HUES64 (cell line): ENCODE measurements at regions not wholly inside any gene's neighbourhood (a gene's known extent, or its start where the extent isn't known, plus 50 kb on each side); places are given as distances from the start of the nearest gene placed in this dataset.

ENCODE experiments used
- H3K27ac ChIP-seq: 2 replicates; pipeline ENCODE4 v1.7.0; 2013; ENCODE audit warnings: low read depth, low read length, inconsistent platforms
- H3K27me3 ChIP-seq: 2 replicates; pipeline ENCODE4 v1.6.1; 2013; ENCODE audit warnings: mild to moderate bottlenecking, low read length; ENCODE audit not compliant: insufficient read depth
- H3K36me3 ChIP-seq: 2 replicates; pipeline ENCODE4 v1.6.1; 2013; ENCODE audit warnings: mild to moderate bottlenecking, low read length; ENCODE audit not compliant: insufficient read depth
- H3K4me1 ChIP-seq: 2 replicates; pipeline ENCODE4 v1.6.1; 2013; ENCODE audit warnings: mild to moderate bottlenecking, low read length, moderate library complexity; ENCODE audit not compliant: insufficient read depth
- H3K4me3 ChIP-seq: 2 replicates; pipeline ENCODE4 v1.5.1; 2013; ENCODE audit warnings: mild to moderate bottlenecking, low read length, moderate library complexity
- H3K9ac ChIP-seq: 2 replicates; pipeline ENCODE4 v1.6.1; 2013; ENCODE audit warnings: mild to moderate bottlenecking, low read depth, low read length
- H3K9me3 ChIP-seq: 2 replicates; pipeline ENCODE4 v1.6.1; 2013; ENCODE audit warnings: low read depth, low read length; ENCODE audit not compliant: insufficient read depth
- WGBS: fragments of 150-250, 120-280 bp; methylation state at CpG from one replicate; pipeline ENCODE4 v1.1.7; 2013; ENCODE audit warnings: missing lambda C conversion rate; 5-methylcytosine and 5-hydroxymethylcytosine counted together

- H3K4me1 ChIP-seq = no peaks in the 10 kb centered on the region
- no peaks in the 10 kb centered on the region for H3K36me3 ChIP-seq
- no peaks in the 10 kb centered on the region for H3K27me3 ChIP-seq
- H3K9me3 ChIP-seq = peaks cover 9% of the 10 kb centered on the region
- H3K4me3 ChIP-seq = no peak overlapping the region
- 72% methylated on average over 4 of the region's 4 CpGs for WGBS
- no peak overlapping the region for H3K9ac ChIP-seq
- H3K27ac ChIP-seq = no peak overlapping the region
These were observed 215.1 kb upstream of the CPEB2 start for GRCh38 chr4:14787221-14787620.

DNA sequence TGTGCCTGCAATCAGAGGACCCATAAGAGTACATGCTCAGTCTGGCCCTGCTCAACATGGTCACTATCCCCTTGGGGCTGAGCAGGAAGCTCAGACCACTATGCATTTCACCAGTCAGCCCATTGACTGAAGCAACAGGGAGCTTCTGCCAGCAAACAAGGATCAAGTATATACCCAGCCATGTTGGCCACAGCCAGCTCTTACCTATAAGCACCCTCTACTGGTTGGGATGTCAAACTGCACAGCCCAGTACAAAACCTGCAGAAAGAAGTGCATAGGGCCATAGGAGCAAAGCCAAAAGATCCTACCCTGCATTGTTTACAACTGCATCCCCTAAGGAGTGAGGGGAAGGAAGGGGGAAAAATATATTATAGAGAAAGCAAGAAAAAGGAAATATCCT lies 214.4 kb upstream of the CPEB2 start:
- H3K36me3 ChIP-seq = no peaks in the 10 kb centered on the region
- no peak overlapping the region for H3K9ac ChIP-seq
- no peak overlapping the region for H3K4me3 ChIP-seq
- H3K4me1 ChIP-seq = no peaks in the 10 kb centered on the region
- no peak overlapping the region for H3K27ac ChIP-seq
- H3K27me3 ChIP-seq = no peaks in the 10 kb centered on the region
- H3K9me3 ChIP-seq = peaks cover 9% of the 10 kb centered on the region

- Histone ChIP-seq H3K27me3 (no peaks in the 10 kb centered on the region), H3K27ac (no peak overlapping the region), H3K4me3 (no peak overlapping the region), H3K4me1 (no peaks in the 10 kb centered on the region), H3K36me3 (no peaks in the 10 kb centered on the region), H3K9me3 (peaks cover 9% of the 10 kb centered on the region), H3K9ac (no peak overlapping the region)
These were observed 211.8 kb upstream of the CPEB2 start for GRCh38 chr4:14790494-14790893.

GRCh38 chr4:14792702-14793227 lies 209.5 kb upstream of the CPEB2 start:
- Histone ChIP-seq H3K4me3 (no peak overlapping the region), H3K27me3 (no peaks in the 10 kb centered on the region), H3K36me3 (no peaks in the 10 kb centered on the region), H3K9ac (no peak overlapping the region), H3K9me3 (peaks cover 11% of the 10 kb centered on the region), H3K4me1 (no peaks in the 10 kb centered on the region), H3K27ac (no peak overlapping the region)

DNA sequence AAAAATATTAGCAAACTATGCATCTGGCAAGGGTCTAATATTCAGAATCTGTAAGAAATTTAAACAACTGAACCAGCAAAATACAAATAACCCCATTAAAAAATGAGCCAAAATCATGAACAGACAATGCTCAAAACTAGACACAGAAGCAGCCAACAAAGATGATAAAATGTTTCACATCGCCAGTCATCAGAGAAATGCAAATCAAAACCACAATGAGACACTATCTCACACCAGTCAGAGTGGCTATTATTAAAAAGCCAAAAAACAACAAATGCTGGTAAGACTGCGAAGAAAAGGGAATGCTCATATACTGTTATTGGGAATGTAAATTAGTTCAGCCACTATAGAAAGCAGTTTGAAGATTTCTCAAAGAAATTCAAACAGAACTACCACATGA lies 201.3 kb upstream of the CPEB2 start:
- Histone ChIP-seq H3K27ac (no peak overlapping the region), H3K27me3 (no peaks in the 10 kb centered on the region), H3K4me3 (no peak overlapping the region), H3K4me1 (no peaks in the 10 kb centered on the region), H3K9me3 (peaks cover 13% of the 10 kb centered on the region; the same call in 1 of the 2 replicates), H3K36me3 (no peaks in the 10 kb centered on the region), H3K9ac (no peak overlapping the region)
- WGBS = 96% methylated on average over 1 of the region's 2 CpGs

DNA sequence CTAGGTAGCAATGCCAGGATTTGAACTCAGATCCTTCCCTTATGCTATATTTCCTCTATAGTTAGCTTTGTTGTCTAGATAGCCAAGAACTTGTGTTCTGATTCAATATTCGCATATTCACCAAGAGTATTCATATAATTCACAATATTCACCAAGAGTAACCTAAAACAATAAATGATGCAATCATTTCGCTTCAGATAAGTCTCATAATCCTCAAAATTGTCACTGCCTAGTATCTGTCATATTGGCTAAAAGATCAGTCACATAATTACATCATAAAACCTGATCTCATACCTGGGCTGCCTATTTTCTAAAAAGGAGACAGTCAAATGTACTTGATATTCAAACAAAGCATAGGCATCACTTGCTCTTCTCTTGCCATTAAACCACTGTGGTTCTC lies 199.7 kb upstream of the CPEB2 start:
- 93% methylated on average over 2 of the region's 2 CpGs for WGBS
- Histone ChIP-seq H3K36me3 (no peaks in the 10 kb centered on the region), H3K4me3 (no peak overlapping the region), H3K9me3 (peaks cover 12% of the 10 kb centered on the region; the same call in 1 of the 2 replicates), H3K4me1 (no peaks in the 10 kb centered on the region), H3K27me3 (no peaks in the 10 kb centered on the region), H3K27ac (no peak overlapping the region), H3K9ac (no peak overlapping the region)

GRCh38 chr4:14807856-14808255 lies 194.4 kb upstream of the CPEB2 start:
- Histone ChIP-seq H3K4me3 (no peak overlapping the region), H3K4me1 (no peaks in the 10 kb centered on the region)
- 95% methylated on average over 4 of the region's 4 CpGs for WGBS

GRCh38 chr4:14809203-14809602 lies 193.1 kb upstream of the CPEB2 start:
- no peak overlapping the region for H3K27ac ChIP-seq

More at GRCh38 chr4:14807856-14808255, 194.4 kb upstream of the CPEB2 start:
- H3K27ac ChIP-seq = no peak overlapping the region
- H3K36me3 ChIP-seq = no peaks in the 10 kb centered on the region
- H3K9me3 ChIP-seq = no peaks in the 10 kb centered on the region
- no peak overlapping the region for H3K9ac ChIP-seq
- no peaks in the 10 kb centered on the region for H3K27me3 ChIP-seq

GRCh38 chr4:14810121-14810520 lies 192.2 kb upstream of the CPEB2 start:
- Histone ChIP-seq H3K9me3 (no peaks in the 10 kb centered on the region), H3K27ac (no peak overlapping the region), H3K4me1 (no peaks in the 10 kb centered on the region), H3K27me3 (no peaks in the 10 kb centered on the region), H3K9ac (no peak overlapping the region), H3K36me3 (no peaks in the 10 kb centered on the region), H3K4me3 (no peak overlapping the region)
- 89% methylated on average over 2 of the region's 2 CpGs for WGBS

More at GRCh38 chr4:14809203-14809602, 193.1 kb upstream of the CPEB2 start:
- Histone ChIP-seq H3K9ac (no peak overlapping the region), H3K4me1 (no peaks in the 10 kb centered on the region), H3K9me3 (no peaks in the 10 kb centered on the region), H3K36me3 (no peaks in the 10 kb centered on the region), H3K27me3 (no peaks in the 10 kb centered on the region), H3K4me3 (no peak overlapping the region)
- WGBS = 90% methylated on average over 2 of the region's 2 CpGs

DNA sequence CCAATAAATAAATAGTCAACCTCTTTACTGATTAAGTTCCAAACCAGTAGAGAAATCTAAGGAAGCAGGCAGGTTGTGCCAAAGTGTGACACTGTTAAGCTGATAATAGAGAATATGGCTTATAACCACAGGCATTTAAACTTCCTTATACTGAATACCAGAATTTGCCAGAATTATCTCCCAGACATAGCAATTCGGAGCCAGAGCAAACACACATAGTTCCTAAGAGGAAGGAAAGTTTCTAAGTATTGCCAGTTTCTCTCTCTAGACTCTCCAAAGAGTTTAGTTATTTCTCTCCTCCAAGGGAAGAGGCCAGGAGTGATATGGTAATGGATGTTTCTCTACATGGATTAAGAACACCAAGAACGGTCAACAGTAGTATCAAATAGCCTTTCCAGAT lies 191.7 kb upstream of the CPEB2 start:
- no peaks in the 10 kb centered on the region for H3K4me1 ChIP-seq
- no peaks in the 10 kb centered on the region for H3K36me3 ChIP-seq
- no peaks in the 10 kb centered on the region for H3K9me3 ChIP-seq
- no peaks in the 10 kb centered on the region for H3K27me3 ChIP-seq
- no peak overlapping the region for H3K9ac ChIP-seq
- no peak overlapping the region for H3K4me3 ChIP-seq
- H3K27ac ChIP-seq = no peak overlapping the region
- 97% methylated on average over 2 of the region's 2 CpGs for WGBS

DNA sequence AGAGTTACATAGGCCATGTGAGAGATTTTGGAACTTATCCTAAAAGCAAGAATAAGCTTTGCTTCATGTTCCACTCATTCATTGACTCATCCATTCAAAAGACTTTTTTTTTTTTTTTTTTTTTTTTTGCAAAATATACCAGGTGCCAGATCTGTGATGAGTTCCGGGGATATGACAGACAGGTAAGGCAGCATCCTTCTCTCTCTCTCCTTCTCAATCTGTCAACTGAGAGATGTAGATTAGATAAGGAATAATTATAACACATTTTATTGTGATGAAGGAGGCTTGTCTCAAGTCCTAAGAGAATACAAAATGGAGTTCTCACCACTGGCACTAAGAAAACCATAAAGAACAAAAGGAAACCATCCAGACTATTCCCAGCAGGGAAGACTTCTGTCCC lies 190.2 kb upstream of the CPEB2 start:
- H3K4me3 ChIP-seq = no peak overlapping the region
- WGBS = no CpG with 5 or more reads among the region's 1 CpG
- no peak overlapping the region for H3K9ac ChIP-seq
- H3K27ac ChIP-seq = no peak overlapping the region
- H3K27me3 ChIP-seq = no peaks in the 10 kb centered on the region
- H3K4me1 ChIP-seq = no peaks in the 10 kb centered on the region
- H3K36me3 ChIP-seq = no peaks in the 10 kb centered on the region
- no peaks in the 10 kb centered on the region for H3K9me3 ChIP-seq

GRCh38 chr4:14816623-14817261 lies 185.5 kb upstream of the CPEB2 start:
- no peak overlapping the region for H3K9ac ChIP-seq
- H3K9me3 ChIP-seq = no peaks in the 10 kb centered on the region
- no peaks in the 10 kb centered on the region for H3K27me3 ChIP-seq
- H3K27ac ChIP-seq = no peak overlapping the region
- H3K4me1 ChIP-seq = no peaks in the 10 kb centered on the region
- H3K4me3 ChIP-seq = no peak overlapping the region
- no peaks in the 10 kb centered on the region for H3K36me3 ChIP-seq
- WGBS = 92% methylated on average over 4 of the region's 4 CpGs
